Mammary epithelial cell (primary cell): ENCODE measurements at regions not wholly inside any gene's neighbourhood (a gene's known extent, or its start where the extent isn't known, plus 50 kb on each side); places are given as distances from the start of the nearest gene placed in this dataset.

ENCODE experiments used
- EZH2 ChIP-seq: IDR thresholded peaks from 2 replicates; pipeline ENCODE4 v1.6.1; 2012; ENCODE audit warnings: low read length, inconsistent platforms, borderline replicate concordance
- TF ChIP-seq, protein P1 (sequence below), 2 donors: IDR thresholded peaks in 1 of 2; conservative IDR thresholded peaks in 1 of 2; 2 replicates each; pipeline ENCODE4 v1.5.1; 2011 to 2012; ENCODE audit warnings: inconsistent platforms in 2 of 2, low read length in 2 of 2, mild to moderate bottlenecking in 2 of 2, control low read depth in 1 of 2, low read depth in 1 of 2; ENCODE audit not compliant: insufficient read depth in 1 of 2; ENCODE audit errors: extremely low read depth in 1 of 2

DNA sequence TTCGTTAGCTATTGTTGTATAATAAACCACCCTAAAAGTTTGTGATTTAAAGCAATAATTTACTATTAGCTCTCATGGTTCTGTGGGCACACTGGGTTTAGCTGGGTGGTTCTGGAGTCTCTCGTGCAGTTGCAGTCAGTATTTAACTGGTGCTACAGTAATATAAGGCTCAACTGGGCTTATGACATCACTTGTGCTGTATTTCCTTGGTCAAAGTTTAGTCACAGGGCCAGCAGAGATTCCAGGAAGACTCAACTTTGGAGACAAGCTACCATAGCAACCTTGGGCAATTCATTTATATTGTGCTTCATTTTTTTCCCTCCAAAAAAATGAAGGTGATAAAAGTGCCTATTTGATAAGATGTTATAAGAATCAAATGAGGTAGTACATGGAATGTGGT is 204.2 kb upstream of the GUCY1A2 start:
- TF ChIP-seq, protein P1, sequence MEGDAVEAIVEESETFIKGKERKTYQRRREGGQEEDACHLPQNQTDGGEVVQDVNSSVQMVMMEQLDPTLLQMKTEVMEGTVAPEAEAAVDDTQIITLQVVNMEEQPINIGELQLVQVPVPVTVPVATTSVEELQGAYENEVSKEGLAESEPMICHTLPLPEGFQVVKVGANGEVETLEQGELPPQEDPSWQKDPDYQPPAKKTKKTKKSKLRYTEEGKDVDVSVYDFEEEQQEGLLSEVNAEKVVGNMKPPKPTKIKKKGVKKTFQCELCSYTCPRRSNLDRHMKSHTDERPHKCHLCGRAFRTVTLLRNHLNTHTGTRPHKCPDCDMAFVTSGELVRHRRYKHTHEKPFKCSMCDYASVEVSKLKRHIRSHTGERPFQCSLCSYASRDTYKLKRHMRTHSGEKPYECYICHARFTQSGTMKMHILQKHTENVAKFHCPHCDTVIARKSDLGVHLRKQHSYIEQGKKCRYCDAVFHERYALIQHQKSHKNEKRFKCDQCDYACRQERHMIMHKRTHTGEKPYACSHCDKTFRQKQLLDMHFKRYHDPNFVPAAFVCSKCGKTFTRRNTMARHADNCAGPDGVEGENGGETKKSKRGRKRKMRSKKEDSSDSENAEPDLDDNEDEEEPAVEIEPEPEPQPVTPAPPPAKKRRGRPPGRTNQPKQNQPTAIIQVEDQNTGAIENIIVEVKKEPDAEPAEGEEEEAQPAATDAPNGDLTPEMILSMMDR (conservative IDR thresholded peaks at IDR 0.05 in 1 of 2, IDR thresholded peaks at IDR 0.05 in 1 of 2; ENCODE audit: extremely low read depth in 1 of 2, insufficient read depth in 1 of 2, low read depth in 1 of 2, low read length in 2 of 2) = no peak
- no peak for TF ChIP-seq EZH2
